Fibroblast of skin of right biceps (primary cell): ENCODE measurements at regions not wholly inside any gene's neighbourhood (a gene's known extent, or its start where the extent isn't known, plus 50 kb on each side); places are given as distances from the start of the nearest gene placed in this dataset.

ENCODE experiments used
- DNase-seq: peaks from one replicate; pipeline ENCODE4 v3.0.0-alpha.2; 2013

GRCh38 chr4:4625488-4625887, 83.6 kb upstream of the STX18 start:
- peak; percentile 66 for DNase-seq

- DNase-seq = no peak
These were observed 82.5 kb upstream of the STX18 start for GRCh38 chr4:4624276-4624897.

DNA sequence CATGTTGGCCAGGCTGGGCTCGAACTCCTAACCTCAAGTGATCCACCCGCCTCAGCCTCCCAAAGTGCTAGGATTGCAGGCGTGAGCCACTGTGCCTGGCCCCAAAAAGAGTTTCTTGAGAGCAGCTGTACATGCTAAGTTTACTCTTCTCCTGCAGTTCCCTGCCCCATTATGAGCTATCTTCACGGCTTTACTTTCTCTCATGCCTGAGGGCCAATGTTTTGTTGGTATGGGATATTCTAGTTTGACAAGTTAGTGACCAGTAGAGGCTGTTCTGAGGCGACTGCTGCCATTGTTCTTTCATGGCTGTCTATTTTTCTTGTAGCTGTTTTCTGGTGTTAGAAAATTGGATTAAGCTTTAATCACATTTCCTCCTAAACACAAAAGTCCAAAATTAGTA, 78.0 kb upstream of the STX18 start:
- no peak for DNase-seq

GRCh38 chr4:4618847-4619246, 77.0 kb upstream of the STX18 start:
- DNase-seq = no peak

DNA sequence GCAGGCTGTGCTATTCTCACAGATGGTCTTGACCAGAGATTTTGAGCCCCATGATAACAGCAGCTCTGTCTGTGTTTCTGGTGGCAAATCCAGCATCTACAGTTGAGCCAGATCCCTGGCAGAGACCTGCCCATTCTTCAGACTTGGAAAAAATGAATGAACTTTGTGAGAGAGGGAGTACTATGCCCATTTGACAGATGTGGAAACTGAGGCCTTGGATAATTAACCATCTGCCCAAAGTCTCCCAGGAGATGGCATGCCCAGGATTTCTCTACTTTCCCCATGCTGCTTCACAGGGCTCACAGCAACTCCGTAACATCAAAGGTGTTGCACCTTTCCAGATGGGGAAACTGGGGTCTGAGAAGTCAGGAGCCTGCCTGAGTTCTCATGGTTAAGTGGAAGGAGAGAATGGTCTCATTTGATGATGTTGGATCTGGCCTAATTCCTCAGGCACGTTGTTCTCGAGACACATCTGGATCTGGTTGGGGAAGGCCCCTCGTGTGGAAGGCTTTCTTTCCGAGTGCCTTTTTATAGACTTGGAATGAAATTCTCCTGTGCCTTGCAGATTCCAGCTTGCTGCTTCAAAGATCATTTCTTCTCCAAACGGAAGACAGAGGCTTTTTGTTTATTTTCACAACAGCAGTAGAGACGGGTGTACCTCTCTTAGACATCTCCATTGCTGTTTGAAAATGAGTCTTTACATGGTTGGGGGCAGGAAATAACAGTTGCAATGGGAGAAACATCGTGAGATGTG, 73.3 kb upstream of the STX18 start:
- peak; percentile 66 for DNase-seq

DNA sequence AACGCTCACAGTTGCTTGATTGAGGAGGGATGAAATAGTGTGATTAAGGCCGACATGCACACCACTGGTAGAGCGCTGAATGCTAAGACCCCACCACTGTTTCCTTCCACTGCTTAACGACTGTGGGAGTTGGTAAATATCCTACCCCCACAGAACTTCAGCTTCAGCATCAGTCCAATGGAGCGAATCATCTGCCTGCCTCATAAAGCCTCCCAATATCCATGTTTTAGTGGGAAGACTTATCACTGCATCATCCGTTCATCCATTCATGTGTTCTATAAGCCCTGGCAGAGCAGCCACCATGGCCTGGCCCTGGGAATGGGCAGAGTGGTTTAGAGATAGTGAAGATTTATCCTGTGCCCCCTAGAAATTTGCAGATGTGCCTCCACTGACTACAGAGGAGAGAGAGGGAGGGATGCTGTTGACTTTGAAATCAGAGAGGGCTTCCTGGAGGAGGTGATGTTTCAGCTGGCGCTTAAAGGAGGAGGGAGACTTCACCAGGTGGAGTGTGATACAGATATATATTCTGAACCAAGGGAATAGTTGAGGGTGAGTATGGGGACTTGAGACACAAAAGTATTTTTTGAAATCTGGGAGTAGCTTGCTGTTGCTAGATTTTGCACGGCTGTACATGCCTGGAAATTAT, 71.9 kb upstream of the STX18 start:
- DNase-seq = peak; percentile 59

DNA sequence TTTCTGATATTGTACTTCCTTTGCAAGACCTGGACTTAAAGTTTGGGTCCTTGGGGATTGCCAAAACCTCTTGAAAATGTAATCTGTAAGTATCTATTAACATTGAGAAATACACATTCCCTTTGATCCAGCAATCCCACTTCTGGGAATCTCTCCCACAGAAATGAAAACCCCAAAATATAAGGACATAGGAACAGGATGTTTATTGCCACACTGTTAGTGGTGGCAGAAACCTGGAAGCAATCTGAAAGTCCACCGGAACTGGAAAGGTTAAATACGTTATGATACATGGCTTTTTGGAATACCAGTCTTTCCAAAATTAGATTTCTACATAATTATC, 71.2 kb upstream of the STX18 start:
- peak; percentile 42 for DNase-seq

- DNase-seq = no peak
These were observed 68.8 kb upstream of the STX18 start for GRCh38 chr4:4610672-4611071.

DNA sequence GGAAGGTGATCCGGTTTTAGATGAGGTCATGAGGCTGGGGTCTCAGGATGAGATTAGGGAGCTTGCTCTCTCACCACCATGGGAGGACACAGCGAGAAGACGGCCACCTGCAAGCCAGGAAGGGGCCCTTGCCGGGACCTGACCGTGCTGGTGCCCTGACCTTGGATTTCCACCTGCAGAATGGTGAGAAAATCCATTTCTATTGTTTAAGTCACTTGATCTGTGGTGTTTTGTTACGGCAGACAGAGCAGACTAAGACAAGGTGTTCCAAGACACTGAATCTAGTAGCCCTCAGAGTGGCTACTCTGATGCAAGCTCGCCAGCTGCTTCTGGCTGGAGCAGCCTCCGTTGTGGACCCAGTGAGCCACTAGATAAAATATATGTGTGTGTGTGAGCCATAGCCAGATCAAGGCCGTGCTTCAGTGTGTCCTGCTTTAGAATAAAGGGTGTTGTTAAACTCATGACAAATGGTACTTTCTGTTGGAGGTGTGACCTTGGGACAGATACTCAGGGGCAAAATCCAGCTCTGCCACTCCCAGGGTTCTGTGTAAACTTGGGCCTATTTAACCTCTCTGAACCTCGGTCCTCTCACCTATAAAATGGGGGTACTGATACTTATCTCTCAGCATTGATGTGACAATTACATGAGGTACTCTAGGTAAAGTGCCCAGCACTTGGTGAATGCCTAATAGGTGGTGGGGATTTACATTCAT, 67.9 kb upstream of the STX18 start:
- DNase-seq = no peak

DNA sequence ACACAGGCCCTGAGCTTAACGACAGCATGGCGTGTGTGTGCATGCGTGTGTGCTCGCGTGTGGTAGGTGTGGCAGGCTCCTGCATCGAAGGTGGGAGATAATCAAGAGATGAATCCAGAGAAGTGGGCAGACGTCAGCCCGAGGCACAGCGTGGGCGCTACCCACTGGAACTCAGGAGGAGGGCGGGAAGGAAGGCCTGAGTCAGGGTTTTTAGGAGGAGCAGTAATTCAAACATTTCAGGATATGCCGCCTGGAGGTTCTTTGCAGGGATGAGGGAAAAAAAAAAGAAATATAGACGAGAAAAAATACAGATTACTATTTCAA, 66.3 kb upstream of the STX18 start:
- DNase-seq = no peak

DNA sequence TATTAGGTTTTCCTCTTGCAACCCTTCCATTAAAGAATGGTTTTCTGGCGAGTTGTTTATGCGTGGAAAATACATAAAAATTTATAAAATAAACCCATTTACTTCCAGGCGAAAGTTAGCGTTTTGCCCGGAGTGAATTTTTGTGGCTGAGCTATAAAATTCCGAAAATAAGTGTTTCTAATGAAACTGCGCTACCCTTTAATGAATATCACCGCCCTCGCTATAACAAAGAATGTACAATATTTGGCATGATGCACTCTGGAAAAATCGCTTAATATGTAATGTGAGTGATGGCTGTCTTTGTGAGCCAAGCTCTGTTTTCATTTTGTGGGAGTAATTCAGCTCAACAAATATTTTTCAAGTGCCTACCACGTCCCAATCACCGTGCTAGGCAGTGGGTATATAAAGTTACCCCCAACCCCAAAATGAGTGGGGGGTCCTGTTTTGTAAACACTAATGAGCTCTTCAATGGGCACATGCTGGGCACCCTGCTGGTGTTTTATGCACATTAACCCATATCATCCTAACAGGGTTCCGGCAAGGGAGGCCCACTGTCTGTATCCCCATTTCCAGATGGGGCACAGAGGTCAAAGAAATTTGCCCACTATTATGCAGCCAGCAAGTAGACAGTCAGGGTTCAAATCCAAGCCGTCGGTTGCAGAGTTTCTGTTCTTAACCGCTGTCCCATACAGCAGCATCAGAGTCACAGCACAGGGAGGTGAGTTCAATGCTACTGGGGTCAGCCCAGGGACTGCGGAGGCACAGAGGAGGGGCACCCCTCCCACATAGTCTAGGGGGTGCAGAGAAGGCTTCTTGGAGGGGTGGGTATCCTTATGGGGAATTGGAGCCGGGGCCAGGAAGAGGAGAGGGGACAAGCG, 65.7 kb upstream of the STX18 start:
- DNase-seq = peak; percentile 48

DNA sequence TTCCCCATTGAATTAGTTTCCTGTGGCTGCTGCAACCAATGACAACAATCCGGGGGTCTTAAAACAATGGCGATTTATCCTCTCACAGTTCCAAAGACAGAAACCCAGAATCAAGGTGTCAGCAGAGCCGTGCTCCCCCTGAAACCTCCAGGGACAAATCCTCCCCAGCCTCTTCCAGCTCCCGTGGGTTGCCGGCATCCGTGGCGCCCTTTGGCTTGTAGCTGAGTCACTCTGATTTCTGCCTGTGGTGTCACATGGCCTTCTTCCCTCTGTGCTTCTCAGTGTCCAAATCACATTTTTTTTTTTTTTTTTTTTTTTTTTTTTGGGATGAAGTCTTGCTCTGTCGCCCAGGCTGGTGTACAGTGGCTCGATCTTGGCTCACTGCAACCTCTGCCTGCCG, 64.5 kb upstream of the STX18 start:
- DNase-seq = peak; percentile 56

- no peak for DNase-seq
These were observed 64.0 kb upstream of the STX18 start for GRCh38 chr4:4605849-4606248.

DNA sequence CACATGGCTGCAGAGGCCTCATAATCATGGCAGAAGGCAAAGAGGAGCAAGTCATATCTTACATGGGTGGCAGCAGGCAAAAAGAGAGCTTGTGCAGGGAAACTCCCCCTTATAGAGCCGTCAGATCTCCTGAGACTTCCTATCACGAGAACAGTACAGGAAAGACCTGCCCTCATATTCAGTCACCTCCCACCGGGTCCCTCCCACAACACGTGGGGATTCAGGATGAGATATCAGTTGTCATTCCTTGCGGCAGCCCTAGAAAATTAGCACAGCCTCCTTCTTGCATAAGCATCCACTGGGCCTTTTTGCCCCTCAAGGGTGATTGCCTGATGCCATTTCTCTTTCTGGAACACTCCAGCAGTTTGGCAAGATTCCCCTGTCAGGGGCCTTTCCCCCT, 61.7 kb upstream of the STX18 start:
- no peak for DNase-seq

- DNase-seq = no peak
These were observed 61.2 kb upstream of the STX18 start for GRCh38 chr4:4603067-4603466.

- no peak for DNase-seq
These were observed 60.6 kb upstream of the STX18 start for GRCh38 chr4:4602468-4602867.

- no peak for DNase-seq
These were observed 60.0 kb upstream of the STX18 start for GRCh38 chr4:4601803-4602369.

GRCh38 chr4:4599481-4600275, 57.8 kb upstream of the STX18 start:
- no peak for DNase-seq

DNA sequence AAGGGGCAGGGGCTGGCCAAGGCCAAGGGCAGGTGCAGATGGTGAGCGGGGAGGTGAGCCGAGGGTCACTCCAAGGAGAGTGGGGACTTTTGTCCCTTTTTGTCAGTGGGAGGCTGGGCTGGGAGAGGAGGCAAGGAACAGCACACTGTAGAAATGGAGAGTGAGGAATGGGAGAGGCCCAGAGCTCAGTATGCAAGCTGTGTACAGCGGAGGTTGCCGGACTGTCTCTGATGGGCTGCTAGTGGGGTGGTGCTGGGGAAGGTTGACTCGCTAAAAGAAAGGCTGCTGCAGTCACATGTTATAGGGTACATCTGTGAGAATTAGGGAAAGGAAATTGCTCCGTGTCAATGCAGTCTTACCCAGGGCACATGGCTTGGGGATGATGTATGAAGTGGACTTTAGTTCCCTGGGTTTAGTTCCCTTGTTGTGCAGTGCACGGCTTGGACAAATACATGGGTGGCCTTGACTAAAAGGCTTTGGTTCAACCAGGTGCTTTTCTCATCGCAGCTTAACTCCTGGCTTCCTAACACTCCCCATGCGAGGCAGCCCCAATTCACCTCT, 57.1 kb upstream of the STX18 start:
- no peak for DNase-seq

- DNase-seq = no peak
These were observed 54.9 kb upstream of the STX18 start for GRCh38 chr4:4596720-4597119.

GRCh38 chr4:4595252-4595651, 53.4 kb upstream of the STX18 start:
- no peak for DNase-seq
